Uterus (tissue), 3 donors: ENCODE measurements at regions not wholly inside any gene's neighbourhood (a gene's known extent, or its start where the extent isn't known, plus 50 kb on each side); places are given as distances from the start of the nearest gene placed in this dataset.

ENCODE experiments used
- DNase-seq, 2 donors: peaks; one replicate each; pipeline ENCODE4 v3.0.0-alpha.2; 2019 to 2020
- H3K27ac ChIP-seq, 2 donors: fragments of 200-600 bp; sonication (generic); 1 replicate in 1 of 2; 2 replicates in 1 of 2; pipeline ENCODE4 v1.5.1; 2016 to 2018
- H3K27me3 ChIP-seq, 2 donors: fragments of 200-600 bp; sonication (generic); one replicate each; pipeline ENCODE4 v1.5.1; 2018 to 2019; ENCODE audit warnings: control low read depth in 1 of 2
- H3K36me3 ChIP-seq, 2 donors: fragments of 200-600 bp; sonication (generic); one replicate each; pipeline ENCODE4 v1.5.1; 2019; ENCODE audit warnings: control low read depth in 1 of 2
- H3K4me1 ChIP-seq, 2 donors: fragments of 200-600 bp; sonication (generic); one replicate each; pipeline ENCODE4 v1.5.1; 2018 to 2019; ENCODE audit warnings: control low read depth in 1 of 2
- H3K4me3 ChIP-seq, 2 donors: fragments of 200-600 bp; sonication (generic); 1 replicate in 1 of 2; 2 replicates in 1 of 2; pipeline ENCODE4 v1.5.1; 2018 to 2019; ENCODE audit warnings: mild to moderate bottlenecking in 1 of 2
- H3K9me3 ChIP-seq, 2 donors: fragments of 200-600 bp; sonication (generic); one replicate each; pipeline ENCODE4 v1.5.1; 2019; ENCODE audit warnings: control low read depth in 1 of 2
- POLR2A ChIP-seq, 2 donors: fragments of 450-650 bp; IDR thresholded peaks; one replicate each; pipeline ENCODE4 v1.6.1; 2016; ENCODE audit warnings: antibody characterized with exemption in 2 of 2, mild to moderate bottlenecking in 1 of 2, moderate library complexity in 1 of 2
- intact Hi-C: fragments of 100-400 bp; cut with DNase I; formaldehyde crosslinking; loops from one replicate; pipeline ENCODE4 v1.15.1; 2023; ENCODE audit warnings: low total_unique reads
- TF ChIP-seq, protein P1 (sequence below), 4 experiments: fragments of 200-600 bp in 2 of 4; fragments of 450-650 bp in 2 of 4; sonication (generic) in 2 of 4; IDR thresholded peaks; one replicate each; pipeline ENCODE4 v1.5.1; 2016 to 2019; ENCODE audit warnings: antibody characterized with exemption in 4 of 4, mild to moderate bottlenecking in 2 of 4, moderate library complexity in 1 of 4
- donor health status: DM: yes; HTN: yes; CAD: no.

DNA sequence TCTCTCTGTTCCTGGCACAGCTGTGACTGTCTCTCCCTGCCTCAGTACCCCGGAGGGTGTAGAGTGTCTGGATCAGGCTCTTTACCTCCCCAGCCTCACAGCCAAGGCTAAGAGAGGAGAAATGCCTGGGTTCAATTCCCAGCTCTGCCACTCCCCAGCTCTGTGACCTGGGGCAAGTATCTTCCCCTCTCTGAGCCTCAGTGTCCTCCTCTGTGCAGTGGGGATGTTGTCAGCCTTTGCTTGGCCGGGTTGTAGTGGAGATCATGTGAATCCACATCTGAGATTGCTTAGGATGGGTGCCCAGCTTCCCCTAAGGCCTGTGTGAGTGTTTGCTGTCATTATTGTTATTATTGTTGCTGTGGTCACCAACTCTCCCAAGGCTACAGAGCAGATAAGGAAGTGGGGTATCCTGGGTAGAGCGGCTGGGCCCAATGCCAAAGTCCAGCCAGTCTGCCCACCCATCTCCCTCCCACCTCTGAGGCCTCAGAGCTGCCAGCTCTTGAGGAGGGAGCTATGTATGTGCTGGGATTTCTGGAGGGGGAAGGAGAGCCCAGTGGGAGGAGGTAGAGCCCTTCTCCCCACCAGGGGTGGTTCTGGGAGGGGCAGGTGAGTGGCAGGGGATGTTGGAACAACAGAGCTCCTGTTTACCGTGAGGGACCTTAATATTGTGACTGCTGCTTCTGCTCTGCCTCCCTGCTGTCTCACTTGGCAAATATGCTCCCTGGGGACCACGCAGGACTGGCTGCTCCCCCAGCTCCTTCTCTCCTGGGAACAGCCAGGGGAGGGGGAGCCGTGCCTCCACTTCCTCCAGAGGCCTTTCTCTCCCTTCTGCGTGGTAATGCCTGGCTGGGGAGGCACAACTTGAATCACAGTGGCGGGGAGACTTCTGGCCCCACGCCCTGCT lies 170.5 kb downstream of the RPS24 start:
- peak in 1 of 2 donors; percentile 44 for DNase-seq
- no peak for TF ChIP-seq POLR2A (IDR thresholded peaks at IDR 0.05)
- TF ChIP-seq, protein P1, sequence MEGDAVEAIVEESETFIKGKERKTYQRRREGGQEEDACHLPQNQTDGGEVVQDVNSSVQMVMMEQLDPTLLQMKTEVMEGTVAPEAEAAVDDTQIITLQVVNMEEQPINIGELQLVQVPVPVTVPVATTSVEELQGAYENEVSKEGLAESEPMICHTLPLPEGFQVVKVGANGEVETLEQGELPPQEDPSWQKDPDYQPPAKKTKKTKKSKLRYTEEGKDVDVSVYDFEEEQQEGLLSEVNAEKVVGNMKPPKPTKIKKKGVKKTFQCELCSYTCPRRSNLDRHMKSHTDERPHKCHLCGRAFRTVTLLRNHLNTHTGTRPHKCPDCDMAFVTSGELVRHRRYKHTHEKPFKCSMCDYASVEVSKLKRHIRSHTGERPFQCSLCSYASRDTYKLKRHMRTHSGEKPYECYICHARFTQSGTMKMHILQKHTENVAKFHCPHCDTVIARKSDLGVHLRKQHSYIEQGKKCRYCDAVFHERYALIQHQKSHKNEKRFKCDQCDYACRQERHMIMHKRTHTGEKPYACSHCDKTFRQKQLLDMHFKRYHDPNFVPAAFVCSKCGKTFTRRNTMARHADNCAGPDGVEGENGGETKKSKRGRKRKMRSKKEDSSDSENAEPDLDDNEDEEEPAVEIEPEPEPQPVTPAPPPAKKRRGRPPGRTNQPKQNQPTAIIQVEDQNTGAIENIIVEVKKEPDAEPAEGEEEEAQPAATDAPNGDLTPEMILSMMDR (IDR thresholded peaks at IDR 0.05) = no peak
- H3K27ac ChIP-seq = peak overlapping the region; percentile 17 to 33
- no peaks in the 10 kb centered on the region for H3K27me3 ChIP-seq
- H3K36me3 ChIP-seq = no peaks in the 10 kb centered on the region
- H3K4me3 ChIP-seq = no peak overlapping the region
- peaks cover 5 to 6% of the 10 kb centered on the region in 2 donors for H3K4me1 ChIP-seq
- H3K9me3 ChIP-seq = no peaks in the 10 kb centered on the region
- intact Hi-C loops = no loop called here

DNA sequence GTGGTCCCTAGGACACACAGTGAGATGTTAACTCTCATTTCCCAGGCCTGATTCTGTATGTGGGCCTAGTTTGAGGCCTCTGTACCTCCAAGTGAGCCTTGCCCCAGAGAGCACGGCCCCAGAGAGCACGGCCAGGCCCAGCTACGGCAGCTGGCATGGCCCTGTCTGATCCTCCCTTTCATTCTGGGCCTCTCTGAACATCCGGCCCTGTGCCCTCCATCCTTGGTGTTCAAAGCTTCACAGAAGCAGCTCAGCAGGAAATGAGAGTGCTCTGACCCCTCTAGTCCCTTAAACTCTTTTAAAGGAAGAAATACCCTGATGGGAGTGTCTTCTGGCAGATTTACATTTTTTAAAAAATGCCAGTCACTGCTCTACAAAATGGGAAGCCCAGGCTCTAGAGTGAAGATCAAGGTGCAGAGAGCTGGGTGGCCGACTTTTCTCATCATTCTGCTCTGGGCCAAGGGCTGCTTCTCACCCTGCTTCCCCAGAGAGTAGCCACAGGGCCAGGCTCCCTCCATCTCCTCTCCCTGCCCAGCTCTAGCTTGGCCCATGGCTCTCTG lies 171.9 kb downstream of the RPS24 start:
- Histone ChIP-seq H3K27ac (peak overlapping the region in 1 of 2 donors; percentile 10), H3K4me3 (no peak overlapping the region), H3K4me1 (peaks cover 5 to 6% of the 10 kb centered on the region in 2 donors), H3K27me3 (no peaks in the 10 kb centered on the region), H3K9me3 (no peaks in the 10 kb centered on the region), H3K36me3 (no peaks in the 10 kb centered on the region)
- intact Hi-C loops = no loop called here
- no peak for DNase-seq
- no peak for TF ChIP-seq POLR2A (IDR thresholded peaks at IDR 0.05)
- TF ChIP-seq, protein P1 (IDR thresholded peaks at IDR 0.05) = no peak

DNA sequence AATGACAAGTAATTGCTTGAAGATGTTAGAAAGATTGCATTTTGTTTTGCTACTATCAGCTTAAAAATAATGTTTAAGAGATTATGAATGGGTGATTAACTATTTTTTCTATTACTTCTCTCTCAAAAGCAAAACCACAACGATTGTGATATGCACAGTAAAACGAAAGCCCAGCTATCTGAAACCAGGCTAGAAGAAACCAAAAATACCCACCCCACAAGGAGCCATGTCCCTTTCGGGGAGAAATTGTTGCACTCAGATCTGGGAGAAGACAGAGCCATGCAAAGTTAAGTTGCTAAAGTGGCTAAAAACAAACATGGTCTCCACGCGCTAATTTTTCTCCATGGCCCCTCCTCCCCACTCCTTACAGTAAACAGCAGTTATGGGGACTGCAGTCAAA lies 173.6 kb downstream of the RPS24 start:
- Histone ChIP-seq H3K4me1 (peaks cover 6 to 8% of the 10 kb centered on the region in 2 donors), H3K36me3 (no peaks in the 10 kb centered on the region), H3K27me3 (no peaks in the 10 kb centered on the region), H3K9me3 (no peaks in the 10 kb centered on the region), H3K4me3 (no peak overlapping the region), H3K27ac (peak overlapping the region; percentile 60 to 75)
- DNase-seq = no peak
- intact Hi-C loops = no loop called here
- TF ChIP-seq, protein P1 (IDR thresholded peaks at IDR 0.05) = no peak
- no peak for TF ChIP-seq POLR2A (IDR thresholded peaks at IDR 0.05)

DNA sequence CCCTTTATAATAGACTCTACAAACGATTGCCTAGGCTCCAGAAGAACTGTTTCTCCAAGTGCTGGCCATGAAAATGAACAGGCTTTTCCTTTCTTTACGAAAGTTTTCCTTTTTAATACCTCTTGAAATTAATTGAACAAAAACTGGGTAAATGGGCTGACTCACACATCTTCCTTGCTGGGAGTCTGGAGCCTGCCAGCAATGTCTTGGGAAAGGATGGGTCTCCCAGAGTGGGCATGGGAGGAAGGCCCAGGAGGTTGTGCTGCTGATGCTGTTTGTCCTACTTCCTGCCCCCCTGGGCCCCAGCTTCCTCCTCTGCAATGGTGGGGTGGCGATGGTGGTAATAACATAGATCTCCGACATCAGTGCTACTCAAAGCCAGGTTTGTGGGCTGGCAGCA lies 174.1 kb downstream of the RPS24 start:
- no peak for DNase-seq
- no peaks in the 10 kb centered on the region for H3K36me3 ChIP-seq
- H3K4me3 ChIP-seq = no peak overlapping the region
- TF ChIP-seq POLR2A (IDR thresholded peaks at IDR 0.05) = no peak
- TF ChIP-seq, protein P1 (IDR thresholded peaks at IDR 0.05) = no peak
- H3K27ac ChIP-seq = peak overlapping the region; percentile 60 to 75
- H3K9me3 ChIP-seq = no peaks in the 10 kb centered on the region
- no peaks in the 10 kb centered on the region for H3K27me3 ChIP-seq
- intact Hi-C loops = no loop called here
- H3K4me1 ChIP-seq = peaks cover 11 to 12% of the 10 kb centered on the region in 2 donors

DNA sequence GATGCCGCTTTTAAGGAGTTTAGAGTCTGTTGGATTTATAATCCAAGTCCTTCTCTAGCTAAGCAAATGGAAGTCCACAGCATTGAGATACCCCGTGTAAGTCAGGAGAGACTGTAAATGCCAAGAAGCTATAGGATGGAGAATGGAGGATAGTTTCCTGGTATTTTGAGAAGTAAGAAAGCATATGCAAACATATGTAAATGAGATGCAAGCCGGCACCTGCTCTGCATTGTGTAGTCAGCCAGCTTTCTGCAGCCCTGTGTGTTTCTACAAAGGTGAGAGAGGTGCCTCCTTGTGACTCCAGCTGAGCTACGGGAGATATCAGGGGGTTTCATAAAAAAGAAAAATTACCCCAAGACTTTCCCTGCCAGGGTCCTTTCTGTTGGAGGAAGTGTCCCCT lies 176.3 kb downstream of the RPS24 start:
- peaks cover 6 to 13% of the 10 kb centered on the region in 2 donors for H3K4me1 ChIP-seq
- no peaks in the 10 kb centered on the region for H3K27me3 ChIP-seq
- no peaks in the 10 kb centered on the region for H3K36me3 ChIP-seq
- TF ChIP-seq, protein P1 (IDR thresholded peaks at IDR 0.05) = no peak
- TF ChIP-seq POLR2A (IDR thresholded peaks at IDR 0.05) = no peak
- H3K9me3 ChIP-seq = no peaks in the 10 kb centered on the region
- intact Hi-C loops = no loop called here
- H3K4me3 ChIP-seq = no peak overlapping the region
- H3K27ac ChIP-seq = no peak overlapping the region
- no peak for DNase-seq
